ENCODE measurements at regions not wholly inside any gene's neighbourhood (a gene's known extent, or its start where the extent isn't known, plus 50 kb on each side); places are given as distances from the start of the nearest gene placed in this dataset.

- POLR2A ChIA-PET: no interaction called here
- TF ChIP-seq CTCF (IDR thresholded peaks at IDR 0.05; ENCODE audit: control extremely low read depth, extremely low read depth, low read depth, missing control alignments): no peak
- CTCF ChIA-PET: no interaction called here
- DNase-seq (ENCODE audit: extremely low spot score): no peak
These were observed 310.1 kb downstream of the BRINP2 start for GRCh38 chr1:177480741-177481305.

GRCh38 chr1:177479600-177479999 is 308.8 kb downstream of the BRINP2 start:
- ChIA-PET POLR2A (no interaction called here), CTCF (no interaction called here)
- TF ChIP-seq CTCF (IDR thresholded peaks at IDR 0.05; ENCODE audit: control extremely low read depth, extremely low read depth, low read depth, missing control alignments): no peak
- no peak for DNase-seq (ENCODE audit: extremely low spot score)

GRCh38 chr1:177476676-177477075 is 305.9 kb downstream of the BRINP2 start:
- ChIA-PET CTCF (interaction anchor here (2.0 kb wide), 1 partner anchor 11 kb away, joined by 5 read pairs; no protein-coding TSS in a partner anchor), POLR2A (no interaction called here)
- TF ChIP-seq CTCF (IDR thresholded peaks at IDR 0.05; ENCODE audit: control extremely low read depth, extremely low read depth, low read depth, missing control alignments): no peak
- no peak for DNase-seq (ENCODE audit: extremely low spot score)

GRCh38 chr1:177472567-177472966 is 301.8 kb downstream of the BRINP2 start:
- ChIA-PET CTCF (no interaction called here), POLR2A (no interaction called here)
- TF ChIP-seq CTCF (IDR thresholded peaks at IDR 0.05; ENCODE audit: control extremely low read depth, extremely low read depth, low read depth, missing control alignments): no peak
- no peak for DNase-seq (ENCODE audit: extremely low spot score)

- ChIA-PET POLR2A (no interaction called here), CTCF (interaction anchor here (1.5 kb wide), 1 partner anchor 21 kb away, joined by 4 read pairs; no protein-coding TSS in a partner anchor)
- no peak for TF ChIP-seq CTCF (IDR thresholded peaks at IDR 0.05; ENCODE audit: control extremely low read depth, extremely low read depth, low read depth, missing control alignments)
- DNase-seq (ENCODE audit: extremely low spot score): no peak
These were observed 300.5 kb downstream of the BRINP2 start for GRCh38 chr1:177471244-177471643.

GRCh38 chr1:177469519-177469918 is 298.8 kb downstream of the BRINP2 start:
- ChIA-PET POLR2A (no interaction called here), CTCF (interaction anchor here (1.3 to 1.7 kb wide), 2 partner anchors 9 to 18 kb away, joined by 3 to 4 read pairs; no protein-coding TSS in a partner anchor)
- no peak for TF ChIP-seq CTCF (IDR thresholded peaks at IDR 0.05; ENCODE audit: control extremely low read depth, extremely low read depth, low read depth, missing control alignments)

More at GRCh38 chr1:177469519-177469918, 298.8 kb downstream of the BRINP2 start:
- DNase-seq (ENCODE audit: extremely low spot score): no peak
